DND-41 (cell line): ENCODE measurements at regions not wholly inside any gene's neighbourhood (a gene's known extent, or its start where the extent isn't known, plus 50 kb on each side); places are given as distances from the start of the nearest gene placed in this dataset.

ENCODE experiments used
- ATAC-seq: fragments of 200-7000 bp; cut with Tn5 transposase; 3 replicates; pipeline ENCODE4 v1.9.1; 2021; ENCODE audit warnings: low read depth; ENCODE audit not compliant: insufficient read depth
- DNase-seq: peaks from one replicate; pipeline ENCODE4 v3.0.0-alpha.2; 2020
- H2AFZ ChIP-seq: 2 replicates; pipeline ENCODE4 v1.6.0; 2012; ENCODE audit warnings: low read depth, low read length
- H3K27ac ChIP-seq: 2 replicates; pipeline ENCODE4 v1.5.1; 2012; ENCODE audit warnings: low read length, inconsistent platforms
- H3K27me3 ChIP-seq: fragments of 200-600 bp; sonication (generic); 2 replicates; pipeline ENCODE4 v1.6.0; 2012; ENCODE audit warnings: low read length, mild to moderate bottlenecking, inconsistent platforms; ENCODE audit not compliant: insufficient read depth, poor library complexity
- H3K36me3 ChIP-seq: 2 replicates; pipeline ENCODE4 v1.5.1; 2012; ENCODE audit warnings: low read length, inconsistent platforms; ENCODE audit not compliant: insufficient read depth
- H3K4me1 ChIP-seq: 2 replicates; pipeline ENCODE4 v1.5.1; 2012; ENCODE audit warnings: mild to moderate bottlenecking, low read length; ENCODE audit not compliant: insufficient read depth
- H3K4me2 ChIP-seq: 2 replicates; pipeline ENCODE4 v1.6.0; 2012; ENCODE audit warnings: mild to moderate bottlenecking, moderate library complexity, low read length, inconsistent platforms; ENCODE audit not compliant: insufficient read depth
- H3K4me3 ChIP-seq, 2 experiments: fragments of 200-600 bp in 1 of 2; shearing (Covaris generic) in 1 of 2; 2 replicates each; pipeline ENCODE4 v1.5.1; 2012 to 2016; ENCODE audit warnings: inconsistent platforms in 2 of 2, low read length in 2 of 2, mild to moderate bottlenecking in 2 of 2, low read depth in 1 of 2, moderate library complexity in 1 of 2
- H3K79me2 ChIP-seq: 2 replicates; pipeline ENCODE4 v1.6.0; 2012; ENCODE audit warnings: low read length, inconsistent platforms; ENCODE audit not compliant: insufficient read depth
- H3K9ac ChIP-seq: 2 replicates; pipeline ENCODE4 v1.6.0; 2012; ENCODE audit warnings: low read depth, mild to moderate bottlenecking, inconsistent platforms, low read length, moderate library complexity
- H3K9me3 ChIP-seq: 2 replicates; pipeline ENCODE4 v1.5.1; 2012; ENCODE audit warnings: low read length, moderate library complexity, mild to moderate bottlenecking, inconsistent platforms; ENCODE audit not compliant: insufficient read depth, severe bottlenecking
- H4K20me1 ChIP-seq: 2 replicates; pipeline ENCODE4 v1.6.0; 2012; ENCODE audit warnings: low read length; ENCODE audit not compliant: insufficient read depth
- CTCF ChIP-seq: IDR thresholded peaks from 2 replicates; pipeline ENCODE4 v1.5.1; 2012; ENCODE audit warnings: borderline replicate concordance, low read length, moderate library complexity, mild to moderate bottlenecking; ENCODE audit not compliant: poor library complexity, severe bottlenecking; ENCODE audit errors: extremely low read depth
- EZH2 ChIP-seq: IDR thresholded peaks from 3 replicates; pipeline ENCODE4 v1.6.1; 2012; ENCODE audit warnings: borderline replicate concordance, low read depth, mild to moderate bottlenecking, moderate library complexity, low read length, inconsistent platforms; ENCODE audit not compliant: severe bottlenecking

- Histone ChIP-seq H3K9ac (no peak overlapping the region), H3K4me1 (no peaks in the 10 kb centered on the region), H3K27me3 (no peaks in the 10 kb centered on the region), H4K20me1 (no peaks in the 10 kb centered on the region), H3K4me2 (no peak overlapping the region), H3K27ac (no peak overlapping the region), H3K36me3 (no peaks in the 10 kb centered on the region), H2AFZ (no peak overlapping the region), H3K4me3 (no peak overlapping the region), H3K9me3 (no peaks in the 10 kb centered on the region), H3K79me2 (no peaks in the 10 kb centered on the region)
- no peak for ATAC-seq
- TF ChIP-seq EZH2, result no peak
- TF ChIP-seq CTCF, result no peak
- no peak for DNase-seq
These were observed 586.0 kb upstream of the VRK2 start for GRCh38 chr2:57460396-57461276.

GRCh38 chr2:57461624-57462023 lies 585.0 kb upstream of the VRK2 start:
- ATAC-seq (no peak), DNase-seq (no peak)
- no peak overlapping the region for H2AFZ ChIP-seq
- no peaks in the 10 kb centered on the region for H3K36me3 ChIP-seq
- H4K20me1 ChIP-seq, result no peaks in the 10 kb centered on the region
- H3K27ac ChIP-seq, result no peak overlapping the region
- H3K4me3 ChIP-seq, result no peak overlapping the region
- no peaks in the 10 kb centered on the region for H3K27me3 ChIP-seq
- no peaks in the 10 kb centered on the region for H3K9me3 ChIP-seq
- no peaks in the 10 kb centered on the region for H3K79me2 ChIP-seq
- no peak overlapping the region for H3K4me2 ChIP-seq
- no peak for TF ChIP-seq CTCF
- no peaks in the 10 kb centered on the region for H3K4me1 ChIP-seq
- H3K9ac ChIP-seq, result no peak overlapping the region

DNA sequence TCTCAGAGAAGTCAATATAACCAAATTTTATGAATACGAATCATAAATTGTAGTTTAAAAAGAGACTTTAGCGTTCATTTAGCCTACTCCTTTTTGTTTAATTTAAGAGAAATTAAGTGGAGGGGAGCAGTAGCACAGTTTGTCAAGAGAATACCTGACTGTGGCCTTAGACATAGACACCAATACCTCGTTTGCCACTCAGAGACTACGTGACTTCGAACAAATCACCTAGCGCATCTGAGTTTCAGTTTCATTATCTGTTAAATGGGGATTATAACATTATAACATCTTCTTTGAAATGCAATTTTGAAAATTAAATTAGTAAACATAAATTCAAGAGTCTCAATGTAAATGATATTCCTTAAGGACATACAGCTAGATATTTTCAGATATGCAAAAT lies 581.5 kb upstream of the VRK2 start:
- Histone ChIP-seq H3K4me1 (no peaks in the 10 kb centered on the region), H3K9ac (no peak overlapping the region), H4K20me1 (no peaks in the 10 kb centered on the region), H2AFZ (no peak overlapping the region), H3K79me2 (no peaks in the 10 kb centered on the region), H3K27ac (no peak overlapping the region), H3K4me3 (no peak overlapping the region), H3K36me3 (no peaks in the 10 kb centered on the region), H3K27me3 (no peaks in the 10 kb centered on the region), H3K9me3 (no peaks in the 10 kb centered on the region), H3K4me2 (no peak overlapping the region)
- ATAC-seq, result no peak
- TF ChIP-seq EZH2 (no peak), CTCF (no peak)
- DNase-seq, result no peak

DNA sequence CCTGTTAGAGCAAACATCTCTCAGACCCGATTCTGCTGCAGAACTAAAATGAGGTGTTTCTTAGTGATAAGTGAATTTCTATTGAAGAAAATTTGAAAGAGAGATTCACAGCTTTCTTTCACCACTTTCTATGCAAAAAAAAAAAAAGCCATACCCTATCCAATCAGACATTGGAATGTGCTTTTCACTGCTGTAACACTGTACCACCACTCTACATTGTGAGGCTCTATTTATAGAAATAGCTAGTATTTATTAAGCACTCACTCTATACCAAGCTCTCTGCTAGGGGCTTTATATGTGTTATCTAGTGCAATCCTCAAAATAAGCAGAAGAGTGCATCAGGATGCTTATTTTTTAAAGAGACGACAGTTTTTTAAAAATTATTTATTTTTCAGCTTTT lies 580.6 kb upstream of the VRK2 start:
- Histone ChIP-seq H3K9me3 (no peaks in the 10 kb centered on the region), H3K79me2 (no peaks in the 10 kb centered on the region), H3K27ac (no peak overlapping the region), H3K4me3 (no peak overlapping the region), H3K4me2 (no peak overlapping the region), H3K4me1 (no peaks in the 10 kb centered on the region), H3K27me3 (no peaks in the 10 kb centered on the region), H4K20me1 (no peaks in the 10 kb centered on the region), H3K9ac (no peak overlapping the region), H2AFZ (no peak overlapping the region), H3K36me3 (no peaks in the 10 kb centered on the region)
- ATAC-seq (no peak), DNase-seq (no peak)
- TF ChIP-seq CTCF (no peak), EZH2 (no peak)
